NB4 (cell line): ENCODE measurements at regions not wholly inside any gene's neighbourhood (a gene's known extent, or its start where the extent isn't known, plus 50 kb on each side); places are given as distances from the start of the nearest gene placed in this dataset.

Experiments
- MYC ChIP-seq: IDR thresholded peaks from 2 replicates; pipeline ENCODE4 v1.6.1; 2011; ENCODE audit warnings: low read depth, low read length
- POLR2A ChIP-seq: IDR thresholded peaks from 2 replicates; pipeline ENCODE4 v1.6.1; 2011; ENCODE audit warnings: mild to moderate bottlenecking; ENCODE audit not compliant: insufficient read length; ENCODE audit errors: extremely low read depth
- TF ChIP-seq, protein P1 (sequence below): IDR thresholded peaks from one replicate; pipeline ENCODE4 v1.5.1; 2012; ENCODE audit warnings: low read depth, low read length
- TF ChIP-seq, protein P2 (sequence below): IDR thresholded peaks from 2 replicates; pipeline ENCODE4 v1.6.1; 2011; ENCODE audit warnings: low read depth, low read length

DNA sequence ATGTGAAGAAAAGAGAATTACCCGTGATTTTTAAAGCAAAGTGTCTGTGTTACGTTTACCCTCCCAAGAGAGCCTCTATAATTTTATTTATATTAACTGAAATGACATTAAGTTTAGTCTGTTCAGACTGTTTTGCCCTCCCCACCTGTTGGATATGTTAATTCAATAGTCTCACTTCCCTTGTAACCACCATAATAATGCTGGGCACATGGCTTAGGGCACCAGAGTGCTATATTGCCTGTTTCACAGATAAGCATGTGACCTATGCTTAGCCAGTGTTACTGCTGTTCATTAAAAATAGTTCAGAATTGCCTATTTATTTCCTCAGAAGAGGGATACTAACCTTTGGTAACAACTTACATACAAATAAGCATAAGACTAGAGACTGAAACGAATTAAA lies 446.2 kb downstream of the FAT4 start:
- TF ChIP-seq, protein P1, sequence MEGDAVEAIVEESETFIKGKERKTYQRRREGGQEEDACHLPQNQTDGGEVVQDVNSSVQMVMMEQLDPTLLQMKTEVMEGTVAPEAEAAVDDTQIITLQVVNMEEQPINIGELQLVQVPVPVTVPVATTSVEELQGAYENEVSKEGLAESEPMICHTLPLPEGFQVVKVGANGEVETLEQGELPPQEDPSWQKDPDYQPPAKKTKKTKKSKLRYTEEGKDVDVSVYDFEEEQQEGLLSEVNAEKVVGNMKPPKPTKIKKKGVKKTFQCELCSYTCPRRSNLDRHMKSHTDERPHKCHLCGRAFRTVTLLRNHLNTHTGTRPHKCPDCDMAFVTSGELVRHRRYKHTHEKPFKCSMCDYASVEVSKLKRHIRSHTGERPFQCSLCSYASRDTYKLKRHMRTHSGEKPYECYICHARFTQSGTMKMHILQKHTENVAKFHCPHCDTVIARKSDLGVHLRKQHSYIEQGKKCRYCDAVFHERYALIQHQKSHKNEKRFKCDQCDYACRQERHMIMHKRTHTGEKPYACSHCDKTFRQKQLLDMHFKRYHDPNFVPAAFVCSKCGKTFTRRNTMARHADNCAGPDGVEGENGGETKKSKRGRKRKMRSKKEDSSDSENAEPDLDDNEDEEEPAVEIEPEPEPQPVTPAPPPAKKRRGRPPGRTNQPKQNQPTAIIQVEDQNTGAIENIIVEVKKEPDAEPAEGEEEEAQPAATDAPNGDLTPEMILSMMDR, result no peak
- TF ChIP-seq POLR2A, result no peak
- TF ChIP-seq, protein P2, sequence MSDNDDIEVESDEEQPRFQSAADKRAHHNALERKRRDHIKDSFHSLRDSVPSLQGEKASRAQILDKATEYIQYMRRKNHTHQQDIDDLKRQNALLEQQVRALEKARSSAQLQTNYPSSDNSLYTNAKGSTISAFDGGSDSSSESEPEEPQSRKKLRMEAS, result no peak
- TF ChIP-seq MYC, result no peak
